GM12878 (cell line): ENCODE measurements at regions not wholly inside any gene's neighbourhood (a gene's known extent, or its start where the extent isn't known, plus 50 kb on each side); places are given as distances from the start of the nearest gene placed in this dataset.

Experiments used
- ATAC-seq: fragments of 200-7000 bp; cut with Tn5 transposase; 3 replicates; pipeline ENCODE4 v1.9.1; 2020; ENCODE audit warnings: mild to moderate bottlenecking, moderate library complexity
- BruUV-seq: library from RNA; stranded (reverse); fragments of 400-500 nt; replicated peaks from 2 replicates; lab custom pipeline; 2021; lab: Mats Ljungman, UMichigan
- CTCF ChIA-PET: fragments of 300-600 bp; sonication (Branson Sonifier 250); formaldehyde crosslinking; extraction: SDS; loops from one replicate; lab custom pipeline; 2021; ENCODE audit warnings: inconsistent platforms; lab: Yijun Ruan, JAX
- POLR2A ChIA-PET: fragments of 350-600 bp; formaldehyde crosslinking; extraction: SDS; loops from one replicate; lab custom pipeline; 2021; ENCODE audit warnings: inconsistent platforms; lab: Charles Lee
- RAD21 ChIA-PET: fragments of 300-600 bp; sonication (Branson Sonifier 250); formaldehyde crosslinking; loops from one replicate; lab custom pipeline; 2023; ENCODE audit warnings: antibody characterized with exemption; ENCODE audit not compliant: unreplicated experiment; lab: Charles Lee
- SMC1A ChIA-PET: fragments of 300-600 bp; sonication (Branson Sonifier 250); formaldehyde crosslinking; loops from one replicate; lab custom pipeline; 2023; ENCODE audit not compliant: unreplicated experiment, uncharacterized antibody; lab: Charles Lee
- DNase-seq: peaks from one replicate; pipeline ENCODE4 v3.0.0-alpha.2; 2011; ENCODE audit warnings: low read depth, low spot score
- FAIRE-seq: peaks from 3 replicates; lab custom pipeline; 2011; peaks lifted over from hg19 to GRCh38; lab: Jason Lieb, UNC
- H2AFZ ChIP-seq: 2 replicates; pipeline ENCODE4 v1.6.0; 2011; ENCODE audit warnings: low read depth, low read length, control low read depth; ENCODE audit not compliant: control insufficient read depth
- H3K27ac ChIP-seq: 2 replicates; pipeline ENCODE4 v1.5.1; 2011; ENCODE audit warnings: control low read depth; ENCODE audit not compliant: control insufficient read depth, insufficient read depth
- H3K27me3 ChIP-seq, 2 experiments: replicated peaks in 1 of 2; 2 replicates each; pipeline versions ENCODE4 v1.6.0 to v1.6.1; 2011; ENCODE audit warnings: low read length in 1 of 2; ENCODE audit not compliant: control insufficient read depth in 2 of 2, insufficient read depth in 2 of 2
- H3K36me3 ChIP-seq, 2 experiments: 2 replicates each; pipeline ENCODE4 v1.5.1; 2011; ENCODE audit warnings: low read length in 1 of 2; ENCODE audit not compliant: control insufficient read depth in 2 of 2, insufficient read depth in 2 of 2
- H3K4me1 ChIP-seq: 2 replicates; pipeline ENCODE4 v1.6.1; 2011; ENCODE audit warnings: mild to moderate bottlenecking, low read length, moderate library complexity, mixed read lengths; ENCODE audit not compliant: control insufficient read depth, insufficient read depth
- H3K4me2 ChIP-seq: 2 replicates; pipeline ENCODE4 v1.6.0; 2011; ENCODE audit warnings: control low read depth; ENCODE audit not compliant: control insufficient read depth, insufficient read depth
- H3K4me3 ChIP-seq: fragments of 200-600 bp; sonication (generic); 2 replicates; pipeline ENCODE4 v1.5.1; 2016
- H3K79me2 ChIP-seq: 2 replicates; pipeline ENCODE4 v1.6.0; 2011; ENCODE audit warnings: low read length; ENCODE audit not compliant: control insufficient read depth, insufficient read depth
- H3K9ac ChIP-seq: 2 replicates; pipeline ENCODE4 v1.8.0; 2011; ENCODE audit warnings: low read length, control low read depth, mixed read lengths; ENCODE audit not compliant: control insufficient read depth, insufficient read depth
- H3K9me3 ChIP-seq: replicated peaks from 3 replicates; pipeline ENCODE4 v1.5.1; 2011; ENCODE audit warnings: mild to moderate bottlenecking, low read length; ENCODE audit not compliant: control insufficient read depth, insufficient read depth
- H4K20me1 ChIP-seq: 2 replicates; pipeline ENCODE4 v1.6.0; 2011; ENCODE audit not compliant: control insufficient read depth, insufficient read depth
- ATF7 ChIP-seq: fragments of 450-650 bp; IDR thresholded peaks from 2 replicates; pipeline ENCODE4 v1.6.1; 2016; ENCODE audit warnings: low read depth, mild to moderate bottlenecking
- CHD4 ChIP-seq: fragments of 200-600 bp; sonication (generic); IDR thresholded peaks from 2 replicates; pipeline ENCODE4 v1.6.1; 2016; ENCODE audit warnings: mild to moderate bottlenecking
- GABPA ChIP-seq: IDR thresholded peaks from 2 replicates; pipeline ENCODE4 v1.6.1; 2014; ENCODE audit warnings: antibody characterized with exemption, low read depth, mild to moderate bottlenecking, inconsistent platforms
- HDGF ChIP-seq: fragments of 450-650 bp; IDR thresholded peaks from 2 replicates; pipeline ENCODE4 v1.6.1; 2016; ENCODE audit warnings: antibody characterized with exemption
- MEF2B ChIP-seq: fragments of 450-650 bp; IDR thresholded peaks from 2 replicates; pipeline ENCODE4 v1.6.1; 2018; ENCODE audit warnings: mild to moderate bottlenecking, moderate library complexity; ENCODE audit not compliant: partially characterized antibody, poor library complexity, severe bottlenecking
- RCOR1 ChIP-seq: conservative IDR thresholded peaks from 2 replicates; pipeline ENCODE4 v1.6.1; 2012; ENCODE audit warnings: low read depth, low read length, improper control_type of control experiment
- SMARCA5 ChIP-seq: fragments of 450-650 bp; IDR thresholded peaks from 2 replicates; pipeline ENCODE4 v1.6.1; 2017; ENCODE audit warnings: mild to moderate bottlenecking
- STAT3 ChIP-seq: IDR thresholded peaks from 2 replicates; pipeline ENCODE4 v1.6.1; 2011; ENCODE audit warnings: low read depth, low read length, improper control_type of control experiment
- TARDBP ChIP-seq: IDR thresholded peaks from 2 replicates; pipeline ENCODE4 v1.6.1; 2016; ENCODE audit warnings: borderline replicate concordance
- TCF12 ChIP-seq: IDR thresholded peaks from 2 replicates; pipeline ENCODE4 v1.6.1; 2011; ENCODE audit warnings: low read depth, mild to moderate bottlenecking, low read length
- ZBTB33 ChIP-seq: fragments of 450-650 bp; IDR thresholded peaks from 2 replicates; pipeline ENCODE4 v1.6.1; 2017; ENCODE audit warnings: mild to moderate bottlenecking
- ZNF217 ChIP-seq: fragments of 450-650 bp; IDR thresholded peaks from 2 replicates; pipeline ENCODE4 v1.6.1; 2017; ENCODE audit warnings: antibody characterized with exemption, mild to moderate bottlenecking
- ZNF274 ChIP-seq: IDR thresholded peaks from one replicate; pipeline ENCODE4 v1.8.0; 2011; ENCODE audit not compliant: insufficient read length, insufficient read depth
- ZNF384 ChIP-seq: IDR thresholded peaks from 2 replicates; pipeline ENCODE4 v1.6.1; 2012; ENCODE audit warnings: low read depth, mild to moderate bottlenecking, low read length, improper control_type of control experiment, borderline replicate concordance
- WGBS: methylation state at CpG from one replicate; pipeline ENCODE4 v1.1.6; 2016; ENCODE audit warnings: low lambda C conversion rate; ENCODE audit not compliant: insufficient replicate concordance, insufficient coverage; ENCODE audit errors: missing lambda C conversion rate; 5-methylcytosine and 5-hydroxymethylcytosine counted together
- in situ Hi-C: fragments of 300-500 bp; cut with MboI; formaldehyde crosslinking; loops from 9 replicates; pipeline ENCODE4 v1.14.3; 2018; ENCODE audit warnings: mixed read lengths
- intact Hi-C: fragments of 100-400 bp; cut with micrococcal nuclease; formaldehyde crosslinking; loops from one replicate; pipeline ENCODE4 v1.14.2; 2022; ENCODE audit not compliant: unreplicated experiment
- TF ChIP-seq, protein P1 (sequence below): IDR thresholded peaks from 2 replicates; pipeline ENCODE4 v1.6.1; 2011; ENCODE audit warnings: mild to moderate bottlenecking, low read depth, low read length, moderate library complexity; ENCODE audit not compliant: insufficient replicate concordance

DNA sequence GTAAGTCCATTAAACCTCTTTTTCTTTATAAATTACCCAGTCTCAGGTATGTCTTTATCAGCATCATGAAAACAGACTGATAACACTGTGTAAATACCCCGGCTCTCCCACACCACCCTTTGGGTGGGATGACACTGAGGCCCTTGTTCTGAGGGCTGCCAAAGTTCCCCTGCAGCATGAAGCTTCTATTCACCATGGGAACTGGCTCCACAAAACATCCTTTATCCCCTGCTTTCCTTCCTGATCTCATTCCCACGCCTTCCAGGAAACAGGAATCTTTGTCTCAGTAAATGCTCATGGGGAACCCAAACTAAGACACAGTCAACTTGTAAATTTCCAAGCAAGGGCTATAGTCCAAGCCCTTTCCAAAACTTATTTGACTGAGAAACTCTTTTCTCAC lies 88.4 kb downstream of the ABCC12 start:
- H3K27me3 ChIP-seq: no peaks in the 10 kb centered on the region
- ChIA-PET POLR2A (no interaction called here), RAD21 (no interaction called here), SMC1A (interaction anchor here (1.3 to 1.5 kb wide), 2 partner anchors 23 to 35 kb away, joined by 3 read pairs; no protein-coding TSS in a partner anchor), CTCF (interaction anchor here (1.6 kb wide), 1 partner anchor 12 kb away, joined by 6 read pairs; no protein-coding TSS in a partner anchor)
- in situ Hi-C loops (no loop called here), intact Hi-C loops (no loop called here)
- 78% methylated on average over 2 of the region's 2 CpGs for WGBS
- H3K9ac ChIP-seq: no peak overlapping the region
- BruUV-seq: no TSS peak
- no peak for DNase-seq
- H3K79me2 ChIP-seq: no peaks in the 10 kb centered on the region
- no peaks in the 10 kb centered on the region for H3K36me3 ChIP-seq
- H3K4me2 ChIP-seq: no peak overlapping the region
- no peak for TF ChIP-seq ZNF274
- TF ChIP-seq ATF7: no peak
- no peak for TF ChIP-seq TCF12
- no peak for TF ChIP-seq RCOR1
- TF ChIP-seq MEF2B: no peak
- TF ChIP-seq SMARCA5: no peak
- TF ChIP-seq, protein P1, sequence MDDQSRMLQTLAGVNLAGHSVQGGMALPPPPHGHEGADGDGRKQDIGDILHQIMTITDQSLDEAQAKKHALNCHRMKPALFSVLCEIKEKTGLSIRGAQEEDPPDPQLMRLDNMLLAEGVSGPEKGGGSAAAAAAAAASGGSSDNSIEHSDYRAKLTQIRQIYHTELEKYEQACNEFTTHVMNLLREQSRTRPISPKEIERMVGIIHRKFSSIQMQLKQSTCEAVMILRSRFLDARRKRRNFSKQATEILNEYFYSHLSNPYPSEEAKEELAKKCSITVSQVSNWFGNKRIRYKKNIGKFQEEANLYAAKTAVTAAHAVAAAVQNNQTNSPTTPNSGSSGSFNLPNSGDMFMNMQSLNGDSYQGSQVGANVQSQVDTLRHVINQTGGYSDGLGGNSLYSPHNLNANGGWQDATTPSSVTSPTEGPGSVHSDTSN: no peak
- TF ChIP-seq ZNF384: no peak
- TF ChIP-seq CHD4: no peak
- TF ChIP-seq ZNF217: no peak
- TF ChIP-seq GABPA: no peak
- no peak for TF ChIP-seq ZBTB33
- no peak for TF ChIP-seq STAT3
- no peak for TF ChIP-seq TARDBP
- TF ChIP-seq HDGF: no peak
- no peak overlapping the region for H3K4me3 ChIP-seq
- no peak overlapping the region for H3K27ac ChIP-seq
- H2AFZ ChIP-seq: no peak overlapping the region
- ATAC-seq: no peak
- H4K20me1 ChIP-seq: no peaks in the 10 kb centered on the region
- H3K4me1 ChIP-seq: no peaks in the 10 kb centered on the region
- H3K9me3 ChIP-seq: no peaks in the 10 kb centered on the region; the same call in 2 of the 3 replicates
- FAIRE-seq: no peak
